HG02623 (cell line): ENCODE measurements at regions not wholly inside any gene's neighbourhood (a gene's known extent, or its start where the extent isn't known, plus 50 kb on each side); places are given as distances from the start of the nearest gene placed in this dataset.
"Not testable (repeated sequence)": the region's sequence is repeated elsewhere in the genome, so short reads cannot be mapped to it uniquely, and the experiment has no call there.

Experiments
- ATAC-seq: cut with Tn5 transposase; IDR thresholded peaks from one replicate; pipeline ENCODE4 v1.9.1; 2021; ENCODE audit warnings: moderate library complexity; ENCODE audit not compliant: unreplicated experiment

DNA sequence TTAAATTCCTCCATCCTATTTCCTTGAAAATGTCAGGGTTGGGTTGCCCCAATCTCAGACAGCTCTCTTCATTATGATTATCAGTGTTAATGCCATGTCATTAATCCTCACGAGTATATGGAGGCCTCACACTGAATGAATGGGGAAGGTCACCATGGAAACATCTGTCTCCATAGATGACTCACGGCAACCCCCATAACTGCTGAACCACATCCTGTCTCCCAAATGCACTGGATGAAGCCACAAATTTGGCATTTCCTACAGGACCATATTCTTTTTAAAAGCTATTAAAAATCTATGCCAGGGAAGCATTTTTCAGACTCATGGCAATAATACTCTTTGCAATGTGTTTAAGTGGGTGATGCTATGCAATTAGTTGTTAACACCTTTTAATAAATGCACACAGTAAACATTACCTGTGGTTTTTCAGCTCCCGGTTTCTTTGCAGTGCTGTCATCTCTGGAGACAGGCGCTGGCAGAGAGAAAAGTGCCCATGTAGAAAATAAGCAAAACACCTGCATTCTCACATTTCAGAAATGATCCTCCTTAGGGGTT is 80.1 kb upstream of the PTPRK start:
- ATAC-seq = peak; percentile 70

DNA sequence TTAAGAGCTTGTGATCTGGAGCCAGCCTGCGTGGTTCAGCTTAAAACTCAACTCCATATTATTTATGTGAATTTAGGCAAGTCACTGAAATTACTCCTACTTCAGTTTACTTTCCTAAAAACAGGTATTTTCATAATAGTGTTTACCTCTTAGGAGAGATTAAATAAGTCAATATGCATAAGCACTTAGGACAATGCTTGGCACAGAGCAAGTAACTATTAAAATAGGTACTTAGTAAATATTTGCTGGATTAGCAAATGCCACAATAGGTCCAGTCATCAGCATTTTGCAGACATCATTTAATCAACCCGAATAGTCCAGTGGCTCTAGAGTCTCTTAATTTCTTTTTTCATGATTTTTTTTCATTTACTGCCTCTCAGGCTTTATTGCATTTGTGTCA is 78.6 kb upstream of the PTPRK start:
- ATAC-seq = no peak

DNA sequence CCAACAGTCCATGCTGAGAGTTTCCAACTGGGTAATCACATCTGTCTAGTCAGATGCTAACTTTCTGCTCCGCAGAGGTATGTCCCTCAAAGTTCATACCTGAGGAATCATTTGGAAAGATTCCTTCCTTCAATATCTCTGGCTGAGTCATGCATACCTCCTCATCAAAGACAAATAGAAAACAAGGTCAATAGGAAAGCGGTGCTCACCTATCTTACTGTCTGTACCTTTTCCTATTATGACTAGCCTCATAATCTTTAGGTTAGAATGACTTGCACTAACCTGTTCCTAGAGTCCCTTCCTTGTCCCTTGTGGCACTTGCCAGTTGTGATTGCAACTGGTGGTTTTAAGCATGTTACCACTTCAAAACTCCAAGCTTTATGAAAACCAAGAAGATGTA is 78.2 kb upstream of the PTPRK start:
- no peak for ATAC-seq

- no peak for ATAC-seq
Measured at GRCh38 chr6:128597956-128598355, 77.6 kb upstream of the PTPRK start.

- ATAC-seq = no peak
Measured at GRCh38 chr6:128597004-128597403, 76.6 kb upstream of the PTPRK start.

DNA sequence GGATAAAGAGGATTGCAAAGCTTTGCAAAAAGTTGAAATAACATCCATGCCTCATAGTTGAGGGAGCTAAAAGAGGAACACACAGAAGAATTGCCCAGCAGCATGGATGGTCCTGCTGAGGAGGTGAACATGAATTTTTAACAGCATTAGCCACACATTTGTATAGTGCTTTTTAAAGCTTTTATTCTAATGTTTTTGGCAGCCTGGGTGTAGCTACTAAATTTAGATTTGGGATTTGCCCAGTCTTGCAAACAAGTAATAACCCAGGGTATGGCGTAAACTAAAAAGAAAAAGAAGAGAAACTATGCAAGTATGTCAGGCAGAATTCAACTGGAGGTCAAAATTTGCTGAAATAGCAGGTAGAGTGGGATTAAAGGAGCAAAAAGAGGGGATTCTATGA is 75.1 kb upstream of the PTPRK start:
- ATAC-seq = no peak

DNA sequence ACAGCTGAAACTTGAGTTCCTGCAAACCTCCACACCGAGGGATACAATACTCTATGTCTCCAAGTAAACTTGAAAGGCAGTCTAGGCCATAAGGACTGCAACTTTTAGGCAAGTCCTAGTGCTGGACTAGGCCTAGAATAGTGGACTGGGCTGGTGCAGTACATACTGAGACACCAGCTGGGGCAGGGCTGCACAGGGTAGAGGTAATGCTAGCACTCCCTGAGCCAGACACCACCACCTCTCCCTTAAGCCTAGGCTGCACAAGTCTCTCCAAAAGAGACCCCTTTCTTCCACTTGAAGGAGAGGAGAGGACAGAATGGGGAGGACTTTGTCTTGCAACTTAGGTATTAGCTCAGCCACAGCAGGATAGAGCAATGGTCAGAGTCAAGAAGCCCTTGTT is 65.7 kb upstream of the PTPRK start:
- ATAC-seq = no peak

DNA sequence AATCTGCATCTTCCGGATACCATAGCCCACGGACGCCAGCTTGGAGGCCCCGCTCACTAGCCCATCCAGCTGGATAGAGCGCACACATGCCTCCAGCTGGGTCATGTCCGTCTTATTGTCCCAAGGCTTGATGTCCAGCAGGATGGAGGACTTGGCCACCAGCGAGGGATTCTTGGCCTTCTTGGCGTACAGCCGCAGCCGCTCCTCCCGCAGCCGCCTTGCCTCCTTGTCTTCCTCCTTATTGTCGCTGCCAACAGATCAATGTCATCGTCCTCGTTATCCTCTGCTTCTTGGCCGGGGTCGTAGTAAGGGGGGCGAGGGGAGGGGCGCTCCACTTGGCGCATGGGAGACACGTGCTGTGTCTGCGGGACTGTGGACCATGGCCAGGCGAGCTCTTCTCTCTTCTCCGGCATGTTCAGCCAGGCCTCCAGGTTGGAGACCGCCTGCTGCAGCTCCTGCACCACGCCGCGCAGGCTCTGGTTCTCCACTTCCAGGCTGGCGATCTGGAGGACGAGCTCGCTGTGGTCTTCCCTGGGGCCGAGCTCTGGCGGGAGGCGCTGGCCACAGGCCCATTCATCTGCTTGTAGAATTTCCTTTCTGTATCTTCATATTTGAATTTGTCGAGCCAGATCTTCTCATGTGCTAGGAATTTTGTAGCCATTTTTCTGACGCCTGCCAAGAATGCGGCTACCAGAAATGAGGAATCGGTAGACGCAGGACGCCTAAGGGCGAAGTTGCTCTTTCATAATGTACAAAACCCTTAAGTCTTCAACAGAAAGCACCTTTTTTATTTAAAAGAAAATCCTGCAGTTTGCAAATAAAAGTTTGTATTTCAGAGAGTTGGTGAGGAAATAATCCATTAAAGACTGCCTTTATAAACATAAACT is 60.1 kb upstream of the PTPRK start:
- no peak for ATAC-seq

DNA sequence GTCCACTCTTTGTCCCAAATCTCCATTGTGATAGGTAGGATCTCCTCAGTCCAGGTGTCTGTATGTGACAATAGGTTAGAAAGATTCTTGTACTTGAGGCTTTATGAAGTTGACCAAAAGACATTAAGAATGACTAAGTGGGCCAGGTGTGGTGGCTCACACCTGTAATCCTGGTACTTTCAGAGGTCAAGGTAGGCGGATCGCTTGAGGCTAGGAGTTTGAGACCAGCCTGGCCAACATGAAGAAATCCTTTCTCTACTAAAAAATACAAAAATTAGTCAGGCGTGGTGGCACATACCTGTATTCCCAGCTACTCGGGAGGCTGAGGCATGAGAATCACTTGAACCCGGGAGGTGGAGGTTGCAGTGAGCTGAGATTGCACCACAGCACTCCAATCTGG is 54.9 kb upstream of the PTPRK start:
- ATAC-seq = not testable (repeated sequence)

- peak; percentile 69 for ATAC-seq
Measured at GRCh38 chr6:128574402-128574801, 54.0 kb upstream of the PTPRK start.

DNA sequence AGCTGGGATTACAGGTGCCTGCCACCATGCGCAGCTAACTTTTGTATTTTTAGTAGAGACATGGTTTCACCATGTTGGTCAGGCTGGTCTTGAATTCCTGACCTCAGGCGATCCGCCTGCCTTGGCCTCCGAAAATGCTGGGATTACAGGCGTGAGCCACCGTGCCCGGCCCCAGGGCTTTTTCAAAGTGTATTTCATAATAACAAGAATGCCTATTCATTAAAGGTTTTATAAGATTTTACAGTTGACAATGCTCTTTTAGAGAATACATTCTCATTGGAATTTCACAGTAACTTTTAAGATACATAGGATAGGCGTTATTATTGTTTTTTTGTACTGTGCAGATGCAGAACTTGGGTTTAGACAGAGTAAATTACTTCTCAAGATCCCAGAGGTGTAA is 52.6 kb upstream of the PTPRK start:
- ATAC-seq = no peak

- ATAC-seq = no peak
Measured at GRCh38 chr6:128572294-128572693, 51.9 kb upstream of the PTPRK start.

- ATAC-seq = no peak
Measured at GRCh38 chr6:128570680-128571063, 50.3 kb upstream of the PTPRK start.

DNA sequence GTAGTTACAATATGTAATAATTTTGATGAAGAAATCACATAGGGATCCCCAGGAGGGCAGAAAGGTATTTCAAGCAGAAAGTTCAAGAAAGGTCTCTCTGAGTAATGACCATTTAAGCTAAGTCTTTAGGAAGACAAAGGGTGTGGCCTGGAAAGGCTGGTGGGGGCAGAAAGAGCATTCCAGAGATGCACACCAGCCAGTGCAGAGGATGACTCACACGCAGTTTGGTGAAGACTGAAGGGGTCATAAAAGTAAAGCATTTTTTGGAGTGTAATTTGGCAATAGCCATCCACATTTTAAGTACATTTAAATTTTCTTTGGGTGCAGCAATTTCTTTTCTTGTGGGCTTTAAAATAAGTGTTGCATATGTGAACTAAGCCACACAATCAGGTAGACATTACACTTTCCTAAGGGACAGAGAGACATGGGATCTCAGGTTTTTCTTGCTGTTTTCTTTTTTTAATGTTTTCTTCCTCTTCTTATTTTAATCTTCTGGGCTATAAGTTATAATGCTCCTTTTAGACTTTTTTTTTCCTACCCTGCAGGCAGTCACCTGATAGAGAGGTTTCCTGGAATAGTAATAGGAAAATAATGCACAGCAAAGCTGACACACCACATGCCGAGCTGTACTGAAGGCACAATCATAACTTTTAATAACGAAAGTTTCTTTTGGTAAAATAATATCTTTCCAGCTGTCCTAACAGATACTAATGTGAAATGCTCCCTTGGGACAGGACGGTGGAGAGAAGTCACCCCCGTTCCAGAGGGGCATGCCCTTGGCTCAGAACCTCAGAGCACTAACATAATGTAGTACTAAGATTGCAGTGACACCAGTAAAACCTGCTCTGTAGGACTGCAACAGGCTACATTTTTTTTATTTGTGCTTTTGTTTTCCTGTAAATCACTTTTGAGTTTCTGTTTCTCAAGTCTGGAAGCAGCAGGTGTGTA is 49.6 kb upstream of the PTPRK start:
- no peak for ATAC-seq
